ENCODE measurements at regions not wholly inside any gene's neighbourhood (a gene's known extent, or its start where the extent isn't known, plus 50 kb on each side); places are given as distances from the start of the nearest gene placed in this dataset.

GRCh38 chr14:71538938-71539649, 393.1 kb upstream of the RGS6 start:
- DNase-seq (ENCODE audit: low read depth): peak; percentile 69
- H3K4me3 ChIP-seq (ENCODE audit: low read depth, low read length): no peak overlapping the region
- no peak for TF ChIP-seq CTCF (conservative IDR thresholded peaks at IDR 0.05; ENCODE audit: low read depth, low read length)

- no peak overlapping the region for H3K4me3 ChIP-seq (ENCODE audit: low read depth, low read length)
- TF ChIP-seq CTCF (conservative IDR thresholded peaks at IDR 0.05; ENCODE audit: low read depth, low read length): no peak
- no peak for DNase-seq (ENCODE audit: low read depth)
Observed at GRCh38 chr14:71539650-71540285, 392.5 kb upstream of the RGS6 start.

GRCh38 chr14:71541271-71541670, 391.0 kb upstream of the RGS6 start:
- DNase-seq (ENCODE audit: low read depth): no peak
- no peak overlapping the region for H3K4me3 ChIP-seq (ENCODE audit: low read depth, low read length)
- TF ChIP-seq CTCF (conservative IDR thresholded peaks at IDR 0.05; ENCODE audit: low read depth, low read length): no peak

- no peak for TF ChIP-seq CTCF (conservative IDR thresholded peaks at IDR 0.05; ENCODE audit: low read depth, low read length)
- no peak for DNase-seq (ENCODE audit: low read depth)
- H3K4me3 ChIP-seq (ENCODE audit: low read depth, low read length): no peak overlapping the region
Observed at GRCh38 chr14:71541973-71542690, 390.1 kb upstream of the RGS6 start.

GRCh38 chr14:71549421-71550050, 382.7 kb upstream of the RGS6 start:
- H3K4me3 ChIP-seq (ENCODE audit: low read depth, low read length): no peak overlapping the region
- TF ChIP-seq CTCF (conservative IDR thresholded peaks at IDR 0.05; ENCODE audit: low read depth, low read length): no peak
- DNase-seq (ENCODE audit: low read depth): no peak

GRCh38 chr14:71550367-71550766, 381.9 kb upstream of the RGS6 start:
- DNase-seq (ENCODE audit: low read depth): no peak
- no peak for TF ChIP-seq CTCF (conservative IDR thresholded peaks at IDR 0.05; ENCODE audit: low read depth, low read length)
- no peak overlapping the region for H3K4me3 ChIP-seq (ENCODE audit: low read depth, low read length)

Measured in choroid plexus epithelial cell (primary cell).